ENCODE measurements at regions not wholly inside any gene's neighbourhood (a gene's known extent, or its start where the extent isn't known, plus 50 kb on each side); places are given as distances from the start of the nearest gene placed in this dataset.

DNA sequence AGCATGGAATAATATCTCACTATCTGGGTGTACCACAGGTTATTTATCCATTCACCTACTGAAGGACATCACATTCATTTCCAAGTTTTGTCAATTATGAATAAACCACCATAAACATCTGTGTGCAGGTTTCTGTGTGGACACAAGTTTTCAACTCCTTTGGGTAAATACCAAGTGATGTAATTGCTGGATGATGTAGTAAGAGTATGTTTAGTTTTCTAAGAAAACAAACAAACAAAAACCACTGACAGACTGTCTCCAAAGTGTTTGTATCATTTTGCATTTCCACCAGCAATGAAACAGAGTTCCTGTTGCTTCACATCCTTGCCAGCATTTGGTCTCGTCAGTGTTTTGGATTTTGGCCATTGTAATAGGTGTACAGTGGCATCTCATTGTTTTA is 435.7 kb upstream of the PROX1 start:
- Histone ChIP-seq H3K4me1 (ENCODE audit: control insufficient read depth, insufficient read depth, low read length) (no peaks in the 10 kb centered on the region), H3K4me3 (ENCODE audit: low read depth in 2 of 2, low read length in 2 of 2) (no peak overlapping the region), H3K27ac (ENCODE audit: low read length) (no peak overlapping the region), H3K27me3 (ENCODE audit: control insufficient read depth, insufficient read depth, low read length) (no peaks in the 10 kb centered on the region), H3K36me3 (ENCODE audit: control insufficient read depth, insufficient read depth, low read length) (no peaks in the 10 kb centered on the region), H3K9me3 (ENCODE audit: control insufficient read depth, insufficient read depth, low read depth, low read length) (no peaks in the 10 kb centered on the region)
- in situ Hi-C loops (cut with HindIII; ENCODE audit: low pct_unique_long_range_greater_than_20kb, low sequenced_read_pairs): no loop called here
- ChIA-PET CTCF (no interaction called here), POLR2A (no interaction called here)
- intact Hi-C loops (cut with micrococcal nuclease; ENCODE audit: unreplicated experiment): no loop called here
- BruUV-seq (replicated peaks): no TSS peak
- TF ChIP-seq SIN3A (IDR thresholded peaks at IDR 0.05; ENCODE audit: borderline replicate concordance, insufficient read depth, low read depth, low read length): no peak
- TF ChIP-seq TCF7L2 (IDR thresholded peaks at IDR 0.05; ENCODE audit: low read depth, low read length): no peak
- TF ChIP-seq REST (IDR thresholded peaks at IDR 0.05; ENCODE audit: insufficient read depth in 1 of 2, low read depth in 2 of 2, low read length in 1 of 2): no peak
- TF ChIP-seq, protein P1, sequence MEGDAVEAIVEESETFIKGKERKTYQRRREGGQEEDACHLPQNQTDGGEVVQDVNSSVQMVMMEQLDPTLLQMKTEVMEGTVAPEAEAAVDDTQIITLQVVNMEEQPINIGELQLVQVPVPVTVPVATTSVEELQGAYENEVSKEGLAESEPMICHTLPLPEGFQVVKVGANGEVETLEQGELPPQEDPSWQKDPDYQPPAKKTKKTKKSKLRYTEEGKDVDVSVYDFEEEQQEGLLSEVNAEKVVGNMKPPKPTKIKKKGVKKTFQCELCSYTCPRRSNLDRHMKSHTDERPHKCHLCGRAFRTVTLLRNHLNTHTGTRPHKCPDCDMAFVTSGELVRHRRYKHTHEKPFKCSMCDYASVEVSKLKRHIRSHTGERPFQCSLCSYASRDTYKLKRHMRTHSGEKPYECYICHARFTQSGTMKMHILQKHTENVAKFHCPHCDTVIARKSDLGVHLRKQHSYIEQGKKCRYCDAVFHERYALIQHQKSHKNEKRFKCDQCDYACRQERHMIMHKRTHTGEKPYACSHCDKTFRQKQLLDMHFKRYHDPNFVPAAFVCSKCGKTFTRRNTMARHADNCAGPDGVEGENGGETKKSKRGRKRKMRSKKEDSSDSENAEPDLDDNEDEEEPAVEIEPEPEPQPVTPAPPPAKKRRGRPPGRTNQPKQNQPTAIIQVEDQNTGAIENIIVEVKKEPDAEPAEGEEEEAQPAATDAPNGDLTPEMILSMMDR (IDR thresholded peaks at IDR 0.05): no peak
- TF ChIP-seq POLR2AphosphoS5 (IDR thresholded peaks at IDR 0.05; ENCODE audit: low read depth, low read length): no peak
- ATAC-seq (no peak), DNase-seq (ENCODE audit: low read depth, low spot score) (no peak)

DNA sequence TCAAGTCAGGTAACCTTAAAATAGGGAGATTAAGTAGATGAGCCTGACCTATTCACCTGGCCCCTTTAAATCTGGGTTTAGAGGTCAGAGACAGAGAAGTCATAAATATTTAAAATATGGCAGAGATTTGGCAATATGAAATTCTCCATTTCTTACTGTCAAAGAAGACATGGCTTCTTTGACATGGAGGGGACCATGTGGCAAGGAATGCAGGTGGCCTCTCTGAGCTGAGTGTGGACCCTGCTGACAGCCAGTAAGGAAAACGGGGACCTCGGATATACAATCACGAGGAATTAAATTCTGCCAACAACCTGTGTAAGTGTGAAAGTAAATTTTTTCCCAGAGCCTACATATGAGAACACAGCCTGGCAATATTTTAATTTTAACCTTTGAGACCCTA is 427.5 kb upstream of the PROX1 start:
- intact Hi-C loops (cut with micrococcal nuclease; ENCODE audit: unreplicated experiment): no loop called here
- ATAC-seq (no peak), DNase-seq (ENCODE audit: low read depth, low spot score) (no peak)
- CTCF ChIA-PET: interaction anchor here (0.6 kb wide), 1 partner anchor 39 kb away, joined by 6 read pairs; no protein-coding TSS in a partner anchor
- no peaks in the 10 kb centered on the region; the same call in 1 of the 2 replicates for H3K9me3 ChIP-seq (ENCODE audit: control insufficient read depth, insufficient read depth, low read depth, low read length)
- in situ Hi-C loops (cut with HindIII; ENCODE audit: low pct_unique_long_range_greater_than_20kb, low sequenced_read_pairs): no loop called here
- POLR2A ChIA-PET: no interaction called here
- H3K27me3 ChIP-seq (ENCODE audit: control insufficient read depth, insufficient read depth, low read length): no peaks in the 10 kb centered on the region
- no peaks in the 10 kb centered on the region for H3K36me3 ChIP-seq (ENCODE audit: control insufficient read depth, insufficient read depth, low read length)
- H3K4me3 ChIP-seq (ENCODE audit: low read depth in 2 of 2, low read length in 2 of 2): no peak overlapping the region
- TF ChIP-seq, protein P1 (IDR thresholded peaks at IDR 0.05): no peak
- no peak for TF ChIP-seq POLR2AphosphoS5 (IDR thresholded peaks at IDR 0.05; ENCODE audit: low read depth, low read length)
- no peak for TF ChIP-seq REST (IDR thresholded peaks at IDR 0.05; ENCODE audit: insufficient read depth in 1 of 2, low read depth in 2 of 2, low read length in 1 of 2)
- TF ChIP-seq SIN3A (IDR thresholded peaks at IDR 0.05; ENCODE audit: borderline replicate concordance, insufficient read depth, low read depth, low read length): no peak
- TF ChIP-seq TCF7L2 (IDR thresholded peaks at IDR 0.05; ENCODE audit: low read depth, low read length): no peak
- no TSS peak for BruUV-seq (replicated peaks)
- H3K27ac ChIP-seq (ENCODE audit: low read length): no peak overlapping the region
- H3K4me1 ChIP-seq (ENCODE audit: control insufficient read depth, insufficient read depth, low read length): no peaks in the 10 kb centered on the region

All from Panc1 (cell line).